ENCODE measurements at regions not wholly inside any gene's neighbourhood (a gene's known extent, or its start where the extent isn't known, plus 50 kb on each side); places are given as distances from the start of the nearest gene placed in this dataset.
"Not testable (repeated sequence)": the region's sequence is repeated elsewhere in the genome, so short reads cannot be mapped to it uniquely, and the experiment has no call there.

GRCh38 chr15:75115411-75115913 is 86.2 kb upstream of the C15orf39 start:
- TF ChIP-seq CTCF (conservative IDR thresholded peaks at IDR 0.05; ENCODE audit: low read depth, low read length); EZH2 (IDR thresholded peaks at IDR 0.05; ENCODE audit: borderline replicate concordance, low read depth, low read length, poor library complexity, severe bottlenecking): not testable (repeated sequence)

Data from A673 (cell line).